OCI-LY1 (cell line): ENCODE measurements at regions not wholly inside any gene's neighbourhood (a gene's known extent, or its start where the extent isn't known, plus 50 kb on each side); places are given as distances from the start of the nearest gene placed in this dataset.

Experiments used
- H2AFZ ChIP-seq: fragments of 200-600 bp; sonication (generic), shearing (Covaris generic); 2 replicates; pipeline ENCODE4 v1.6.0; 2014; ENCODE audit warnings: antibody characterized with exemption, mild to moderate bottlenecking, low read length
- H3F3A ChIP-seq: fragments of 200-600 bp; sonication (generic), shearing (Covaris generic); 2 replicates; pipeline ENCODE4 v1.6.0; 2014; ENCODE audit warnings: mild to moderate bottlenecking, antibody characterized with exemption, low read length, moderate library complexity; ENCODE audit not compliant: insufficient read depth
- H3K27ac ChIP-seq: fragments of 200-600 bp; sonication (generic); 2 replicates; pipeline ENCODE4 v1.5.1; 2014; ENCODE audit warnings: low read length, mixed run types, mild to moderate bottlenecking, low read depth; ENCODE audit not compliant: poor library complexity, severe bottlenecking
- H3K27me3 ChIP-seq: fragments of 200-600 bp; sonication (generic); 2 replicates; pipeline ENCODE4 v1.6.0; 2014; ENCODE audit warnings: antibody characterized with exemption, mild to moderate bottlenecking, low read length, moderate library complexity; ENCODE audit not compliant: insufficient read depth
- H3K36me3 ChIP-seq: fragments of 200-600 bp; sonication (generic); 2 replicates; pipeline ENCODE4 v1.6.1; 2014; ENCODE audit warnings: mild to moderate bottlenecking, antibody characterized with exemption, low read length, moderate library complexity, mixed read lengths; ENCODE audit not compliant: insufficient read depth
- H3K4me1 ChIP-seq: fragments of 200-600 bp; sonication (generic); 2 replicates; pipeline ENCODE4 v1.5.1; 2014; ENCODE audit warnings: mild to moderate bottlenecking, low read length, moderate library complexity; ENCODE audit not compliant: insufficient read depth, severe bottlenecking
- H3K4me2 ChIP-seq: fragments of 200-600 bp; sonication (generic), shearing (Covaris generic); 2 replicates; pipeline ENCODE4 v1.6.1; 2014; ENCODE audit warnings: low read length
- H3K4me3 ChIP-seq: fragments of 200-600 bp; sonication (generic); 2 replicates; pipeline ENCODE4 v1.5.1; 2014; ENCODE audit warnings: low read length, low read depth, mild to moderate bottlenecking, mixed read lengths; ENCODE audit not compliant: poor library complexity, severe bottlenecking
- H3K79me2 ChIP-seq: fragments of 200-600 bp; shearing (Covaris generic); 2 replicates; pipeline ENCODE4 v1.6.1; 2016; ENCODE audit warnings: mixed run types, low read length, mixed read lengths; ENCODE audit not compliant: insufficient read depth
- H3K9ac ChIP-seq: fragments of 200-600 bp; sonication (generic), shearing (Covaris generic); 2 replicates; pipeline ENCODE4 v1.6.1; 2014; ENCODE audit warnings: mild to moderate bottlenecking, low read length, mixed read lengths
- H3K9me2 ChIP-seq: fragments of 200-600 bp; sonication (generic), shearing (Covaris generic); 2 replicates; pipeline ENCODE4 v1.6.1; 2014; ENCODE audit warnings: low read depth, mild to moderate bottlenecking, low read length, mixed read lengths
- H3K9me3 ChIP-seq: fragments of 200-600 bp; shearing (Covaris generic); 2 replicates; pipeline ENCODE4 v1.6.1; 2014; ENCODE audit warnings: low read length, mixed read lengths
- H4K20me1 ChIP-seq: fragments of 200-600 bp; sonication (generic), shearing (Covaris generic); 2 replicates; pipeline ENCODE4 v1.6.0; 2016; ENCODE audit warnings: mild to moderate bottlenecking, low read length; ENCODE audit not compliant: insufficient read depth
- CTCF ChIP-seq: fragments of 200-600 bp; sonication (generic), shearing (Covaris generic); IDR thresholded peaks from 2 replicates; pipeline ENCODE4 v1.5.1; 2017; ENCODE audit warnings: mild to moderate bottlenecking, antibody characterized with exemption, low read length, moderate library complexity, mixed read lengths
- EZH2 ChIP-seq: fragments of 200-600 bp; sonication (generic), shearing (Covaris generic); IDR thresholded peaks from 2 replicates; pipeline ENCODE4 v1.8.0; 2017; ENCODE audit warnings: borderline replicate concordance, mixed run types, mild to moderate bottlenecking, antibody characterized with exemption, low read length, moderate library complexity, mixed read lengths

- no peak overlapping the region for H3K4me3 ChIP-seq
- H3K9me3 ChIP-seq = no peaks in the 10 kb centered on the region
- no peaks in the 10 kb centered on the region for H3F3A ChIP-seq
- no peak overlapping the region for H3K27ac ChIP-seq
- no peaks in the 10 kb centered on the region for H4K20me1 ChIP-seq
- H3K9ac ChIP-seq = no peak overlapping the region
- H3K4me1 ChIP-seq = no peaks in the 10 kb centered on the region
- no peaks in the 10 kb centered on the region for H3K9me2 ChIP-seq
- H3K79me2 ChIP-seq = no peaks in the 10 kb centered on the region
- no peaks in the 10 kb centered on the region for H3K36me3 ChIP-seq
- no peak overlapping the region for H2AFZ ChIP-seq
- H3K27me3 ChIP-seq = no peaks in the 10 kb centered on the region
- TF ChIP-seq EZH2 (no peak), CTCF (no peak)
- no peak overlapping the region for H3K4me2 ChIP-seq
Observed at GRCh38 chr6:133764008-133764753, 124.7 kb upstream of the TCF21 start.

GRCh38 chr6:133764754-133765208 is 124.1 kb upstream of the TCF21 start:
- Histone ChIP-seq H3K9me3 (no peaks in the 10 kb centered on the region), H4K20me1 (no peaks in the 10 kb centered on the region), H3K4me3 (no peak overlapping the region), H3K36me3 (no peaks in the 10 kb centered on the region), H3K79me2 (no peaks in the 10 kb centered on the region), H3K9ac (no peak overlapping the region), H3K4me1 (no peaks in the 10 kb centered on the region), H2AFZ (no peak overlapping the region), H3K4me2 (no peak overlapping the region), H3K27me3 (no peaks in the 10 kb centered on the region), H3K9me2 (no peaks in the 10 kb centered on the region), H3F3A (no peaks in the 10 kb centered on the region), H3K27ac (no peak overlapping the region)
- no peak for TF ChIP-seq CTCF
- no peak for TF ChIP-seq EZH2

- H3F3A ChIP-seq = no peaks in the 10 kb centered on the region
- no peaks in the 10 kb centered on the region for H3K36me3 ChIP-seq
- no peaks in the 10 kb centered on the region for H3K9me3 ChIP-seq
- no peak overlapping the region for H3K27ac ChIP-seq
- TF ChIP-seq CTCF (no peak), EZH2 (no peak)
- no peaks in the 10 kb centered on the region for H4K20me1 ChIP-seq
- no peaks in the 10 kb centered on the region for H3K27me3 ChIP-seq
- no peak overlapping the region for H3K4me3 ChIP-seq
- no peaks in the 10 kb centered on the region for H3K79me2 ChIP-seq
- H3K4me1 ChIP-seq = no peaks in the 10 kb centered on the region
- no peak overlapping the region for H3K9ac ChIP-seq
- H2AFZ ChIP-seq = no peak overlapping the region
- no peaks in the 10 kb centered on the region for H3K9me2 ChIP-seq
- no peak overlapping the region for H3K4me2 ChIP-seq
Observed at GRCh38 chr6:133767357-133767970, 121.4 kb upstream of the TCF21 start.
